Retina (tissue), 1 donor: ENCODE measurements at regions not wholly inside any gene's neighbourhood (a gene's known extent, or its start where the extent isn't known, plus 50 kb on each side); places are given as distances from the start of the nearest gene placed in this dataset.

Experiments used
- DNase-seq: peaks from one replicate; pipeline ENCODE4 v3.0.0-alpha.2; 2016

GRCh38 chr10:57864765-57865680 is 402.7 kb downstream of the IPMK start:
- DNase-seq: no peak

DNA sequence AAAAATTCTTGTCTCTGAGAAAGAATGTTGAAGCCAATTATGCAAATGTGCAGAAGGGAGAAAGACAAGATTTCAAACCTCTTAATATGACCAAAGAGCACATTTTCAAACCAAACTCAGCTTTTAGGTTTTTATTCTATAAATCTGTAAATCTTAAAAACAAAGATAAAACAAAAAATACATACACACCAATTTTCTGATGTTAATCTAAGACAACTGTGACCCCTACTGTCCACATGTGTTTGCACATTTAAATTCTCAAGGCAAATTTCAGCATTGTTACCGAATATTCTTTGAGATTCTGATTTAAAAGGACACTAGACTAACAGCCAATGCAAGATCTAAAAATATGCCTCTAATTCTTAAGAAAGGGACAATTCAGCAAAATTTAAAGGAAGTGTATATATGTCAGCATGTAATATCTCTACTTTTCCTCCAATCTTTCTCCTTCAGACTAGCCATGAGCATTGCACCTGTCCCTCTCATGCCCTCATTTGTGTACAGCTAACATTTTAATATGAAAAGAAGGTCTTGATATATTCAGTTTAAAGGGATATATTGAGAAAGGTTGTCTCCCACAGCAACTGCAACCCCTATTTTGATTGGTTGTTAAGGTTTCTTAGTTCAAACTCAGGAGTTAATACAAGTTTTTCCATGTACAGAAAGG is 417.9 kb downstream of the IPMK start:
- no peak for DNase-seq

- DNase-seq: no peak
These were observed 421.2 kb downstream of the IPMK start for GRCh38 chr10:57846307-57847065.

DNA sequence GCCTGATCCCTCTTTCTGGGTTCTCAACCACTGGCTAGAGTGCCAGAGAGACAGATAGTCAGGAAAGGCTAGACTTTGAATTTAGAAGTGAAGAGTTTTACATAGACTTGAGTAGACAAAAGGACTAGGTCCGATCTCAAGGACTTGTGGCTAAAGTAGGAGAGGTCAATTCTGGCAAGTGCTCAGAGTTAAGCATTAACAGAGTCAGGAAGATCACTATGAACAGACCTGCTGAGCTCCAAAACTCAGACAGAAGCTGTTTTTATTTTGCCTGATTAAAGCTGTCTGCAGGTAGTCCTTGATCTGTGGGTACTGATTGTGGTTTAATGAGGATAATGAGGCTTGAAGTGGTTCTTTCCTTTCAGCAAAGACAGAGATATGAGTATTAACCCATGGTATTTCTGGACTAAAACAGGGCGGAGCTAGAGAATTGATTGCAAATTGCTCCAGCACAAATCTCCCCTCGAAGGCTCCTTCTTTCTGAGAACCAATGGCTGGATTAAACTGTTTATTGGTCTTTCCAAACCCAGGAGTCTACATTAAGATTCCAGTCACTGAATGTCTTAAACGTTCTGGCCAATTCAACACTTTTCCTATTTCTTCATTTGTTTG is 423.2 kb downstream of the IPMK start:
- no peak for DNase-seq

GRCh38 chr10:57830877-57831560 is 436.7 kb downstream of the IPMK start:
- DNase-seq: no peak

DNA sequence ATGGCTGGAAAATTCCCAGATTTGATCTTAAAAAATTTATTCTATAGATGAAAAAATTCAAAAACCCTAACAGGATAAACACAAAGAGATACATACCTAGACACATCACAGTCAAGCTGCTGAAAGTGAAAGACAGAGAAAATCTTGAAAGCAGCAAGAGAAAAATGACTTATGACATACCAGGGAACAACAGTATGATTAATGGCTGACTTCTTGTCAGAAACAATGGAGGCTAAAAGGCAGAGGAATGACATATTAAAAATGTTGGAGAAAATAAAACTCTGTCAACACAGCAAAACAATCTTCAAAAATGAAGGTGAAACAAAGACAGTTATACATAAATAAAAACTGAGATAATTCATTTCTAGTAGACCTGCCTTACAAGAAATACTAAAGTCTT is 442.7 kb downstream of the IPMK start:
- no peak for DNase-seq

DNA sequence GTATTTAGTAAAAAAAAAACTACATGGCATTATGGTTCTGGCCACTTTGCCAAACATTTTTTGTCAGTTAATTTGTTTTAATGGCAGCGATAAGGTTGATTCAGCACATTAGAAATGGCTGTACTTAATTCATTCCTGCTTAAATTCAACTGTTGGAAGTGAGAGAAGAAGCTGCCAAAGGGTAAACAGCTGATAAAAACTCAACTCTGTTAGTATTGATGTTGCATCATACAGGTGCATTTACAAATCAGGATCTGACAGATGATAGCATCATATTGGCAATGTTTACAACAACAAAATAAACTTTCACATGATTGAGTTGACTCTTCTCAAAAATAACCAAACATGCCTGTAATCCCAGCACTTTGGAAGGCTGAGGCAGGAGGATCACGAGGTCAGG is 444.3 kb downstream of the IPMK start:
- DNase-seq: no peak

DNA sequence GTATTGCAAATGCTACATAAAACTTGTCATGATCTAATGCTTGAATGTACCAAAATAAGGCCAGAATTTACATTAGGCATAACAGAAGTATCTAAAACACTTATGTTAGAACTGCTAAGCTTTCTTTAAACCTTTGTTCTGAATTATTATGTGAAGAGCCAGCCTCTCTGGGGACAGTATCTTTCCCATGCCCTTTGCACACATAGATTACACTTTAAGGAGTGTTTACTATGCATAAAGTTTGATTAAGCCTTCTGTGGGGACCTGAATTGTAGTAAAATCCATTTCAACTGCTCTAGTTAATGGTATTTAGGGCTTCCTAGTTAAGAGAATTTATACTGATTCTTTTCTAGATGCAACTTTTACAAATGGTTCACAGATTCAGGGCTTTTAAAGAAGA is 444.7 kb downstream of the IPMK start:
- DNase-seq: no peak

DNA sequence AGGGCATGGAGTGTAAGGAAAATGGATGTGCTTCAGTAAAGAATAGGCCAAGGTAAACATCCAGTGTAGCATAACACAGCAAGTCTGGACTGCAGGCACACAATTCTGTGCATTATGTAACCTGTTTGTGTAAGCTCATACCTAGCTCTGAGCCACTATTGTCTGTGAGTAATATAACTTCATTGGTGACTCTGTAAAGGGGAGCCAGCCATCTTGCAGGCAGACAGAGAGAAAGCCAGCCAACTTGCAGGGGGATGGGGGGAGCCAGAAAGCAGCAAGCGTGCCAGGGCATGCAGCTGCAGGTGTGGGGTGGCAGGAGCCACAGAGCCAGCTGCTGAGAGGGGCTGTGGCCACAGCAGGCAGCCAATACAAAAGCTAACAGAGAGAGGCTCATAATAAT is 449.2 kb downstream of the IPMK start:
- DNase-seq: no peak

- DNase-seq: no peak
These were observed 450.0 kb downstream of the IPMK start for GRCh38 chr10:57817741-57818140.

DNA sequence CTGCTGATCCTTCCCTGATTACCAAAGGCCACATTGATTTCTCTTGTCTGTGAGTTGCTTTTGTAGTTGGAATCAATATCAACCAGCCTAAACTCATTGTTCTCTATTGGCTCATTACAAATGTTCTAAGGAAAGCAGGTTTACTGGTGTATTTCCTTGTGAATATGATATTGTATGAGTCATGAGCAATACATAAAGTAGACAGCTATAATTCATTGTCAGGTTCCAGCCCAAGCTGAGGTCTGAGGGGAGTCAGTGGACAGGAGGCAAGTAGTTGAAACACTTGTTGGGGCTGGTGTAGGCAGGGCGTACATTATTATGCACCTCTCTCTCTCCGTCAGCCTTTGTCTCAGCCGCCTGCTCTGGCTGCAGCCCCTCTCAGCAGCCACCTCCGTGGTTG is 451.7 kb downstream of the IPMK start:
- DNase-seq: no peak

DNA sequence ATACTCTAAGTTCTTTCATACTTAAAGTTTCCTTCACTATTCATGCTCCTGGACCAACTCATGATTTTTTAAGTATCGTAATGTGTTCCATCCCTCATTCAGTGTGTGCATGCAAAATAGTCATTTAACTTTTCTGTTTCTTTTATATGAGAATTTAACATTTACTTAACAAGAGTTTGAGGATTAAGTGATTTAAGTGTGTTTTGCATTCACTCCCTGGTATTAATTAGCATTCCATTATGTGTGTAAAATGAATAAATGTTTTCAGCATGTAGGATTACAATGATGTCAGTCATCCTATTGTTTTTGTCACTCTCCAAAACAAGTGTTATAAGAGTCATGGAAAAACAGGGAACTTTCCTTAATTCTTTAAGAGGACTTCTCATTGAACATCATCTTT is 457.7 kb downstream of the IPMK start:
- DNase-seq: no peak

GRCh38 chr10:57807906-57808305 is 459.8 kb downstream of the IPMK start:
- DNase-seq: no peak

GRCh38 chr10:57806675-57807074 is 461.0 kb downstream of the IPMK start:
- DNase-seq: no peak

DNA sequence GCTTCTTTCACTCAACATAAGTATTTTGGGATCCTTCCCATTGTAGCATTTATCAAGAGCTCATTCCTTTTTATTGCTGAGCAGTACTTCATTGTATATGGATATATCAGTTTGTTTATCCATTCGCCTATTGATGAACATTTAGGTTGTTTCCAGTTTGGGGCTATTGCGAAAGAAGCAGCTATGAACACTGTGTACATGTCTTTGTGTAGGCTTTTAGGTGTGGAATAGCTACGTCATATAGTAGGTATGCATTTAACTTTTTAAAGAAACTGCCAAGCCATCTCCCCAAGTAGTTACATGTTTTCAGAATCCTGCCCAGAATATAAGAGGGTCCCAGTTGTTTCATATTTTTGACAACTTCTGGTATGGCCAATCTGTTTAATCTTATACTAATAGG is 468.1 kb downstream of the IPMK start:
- no peak for DNase-seq

DNA sequence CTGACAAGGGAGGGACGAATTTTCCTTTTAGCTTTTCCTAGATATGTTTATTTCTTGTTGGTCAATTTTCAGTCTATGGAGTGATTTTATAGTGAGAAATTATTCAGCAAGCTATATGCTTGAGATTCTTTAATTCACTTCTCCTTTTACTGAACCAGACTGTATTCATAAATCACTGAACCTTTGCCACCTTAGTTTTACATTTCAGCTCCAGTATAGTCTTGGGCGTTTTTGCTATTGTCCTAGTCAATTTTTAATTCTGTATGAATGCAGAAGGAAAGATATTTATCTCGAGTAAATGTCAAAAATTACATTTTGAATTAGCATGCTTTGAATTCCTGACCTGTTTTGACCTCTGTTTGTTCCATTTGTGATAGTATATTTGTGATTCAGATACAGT is 468.9 kb downstream of the IPMK start:
- DNase-seq: no peak

GRCh38 chr10:57791546-57791945 is 476.1 kb downstream of the IPMK start:
- no peak for DNase-seq

DNA sequence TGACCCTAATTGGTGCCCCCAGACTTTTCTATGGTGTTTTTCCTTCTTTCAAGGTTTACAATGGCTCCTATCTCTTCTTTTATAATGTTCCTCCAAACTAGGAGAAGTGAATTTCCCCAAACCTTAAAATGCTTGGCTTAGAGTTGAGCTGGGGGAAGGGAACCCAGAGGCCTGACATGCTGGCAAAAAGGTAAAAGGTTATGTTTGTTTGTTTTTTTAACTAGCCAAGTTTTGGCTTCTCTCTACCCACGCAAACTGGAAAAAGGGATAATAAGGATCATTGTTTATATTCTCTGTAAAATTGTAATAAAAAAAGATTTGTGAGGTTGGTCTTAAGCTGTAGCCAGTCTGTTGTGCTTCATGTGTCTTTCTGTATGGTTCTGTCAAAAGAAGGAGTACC is 477.0 kb downstream of the IPMK start:
- no peak for DNase-seq

DNA sequence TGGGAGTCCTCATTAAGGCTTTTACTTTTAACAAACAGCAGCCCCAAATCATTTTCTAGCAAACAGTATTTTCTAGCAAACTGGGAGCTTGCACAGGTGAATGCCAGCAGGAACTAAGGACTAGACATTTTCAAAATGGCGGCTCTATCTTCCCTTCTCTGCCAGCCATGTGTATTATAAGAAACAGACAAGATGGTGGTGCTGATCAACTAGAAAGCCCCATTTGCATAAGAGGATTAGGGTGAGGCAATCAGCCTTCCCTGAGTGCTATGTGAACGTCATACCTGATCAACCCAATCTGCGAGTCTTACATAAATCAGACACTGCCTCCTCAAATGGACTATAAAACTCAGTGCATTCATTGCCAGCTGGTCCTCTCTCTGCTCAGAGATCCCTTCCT is 479.6 kb downstream of the IPMK start:
- DNase-seq: no peak

- no peak for DNase-seq
These were observed 480.6 kb downstream of the IPMK start for GRCh38 chr10:57786850-57787750.

- DNase-seq: no peak
These were observed 481.4 kb downstream of the IPMK start for GRCh38 chr10:57786331-57786730.

GRCh38 chr10:57785546-57785945 is 482.1 kb downstream of the IPMK start:
- no peak for DNase-seq
